Mesendoderm (in vitro differentiated cells): ENCODE measurements at regions not wholly inside any gene's neighbourhood (a gene's known extent, or its start where the extent isn't known, plus 50 kb on each side); places are given as distances from the start of the nearest gene placed in this dataset.

ENCODE experiments used
- DNase-seq: peaks from one replicate; pipeline ENCODE4 v3.0.0; 2013
- H2AK5ac ChIP-seq: 2 replicates; pipeline ENCODE4 v1.6.1; 2013; ENCODE audit warnings: low read length, inconsistent platforms
- H2BK120ac ChIP-seq: 2 replicates; pipeline ENCODE4 v1.6.1; 2013; ENCODE audit warnings: low read depth, mild to moderate bottlenecking, low read length, moderate library complexity, mixed read lengths
- H2BK15ac ChIP-seq: replicated peaks from 2 replicates; pipeline ENCODE4 v1.6.1; 2013; ENCODE audit warnings: low read depth, mild to moderate bottlenecking, moderate library complexity
- H2BK5ac ChIP-seq: 2 replicates; pipeline ENCODE4 v1.6.1; 2013; ENCODE audit warnings: low read length, inconsistent platforms
- H3K18ac ChIP-seq: 2 replicates; pipeline ENCODE4 v1.6.1; 2013; ENCODE audit warnings: mild to moderate bottlenecking, low read length, mixed read lengths
- H3K23ac ChIP-seq: one replicate; pipeline ENCODE4 v1.6.1; 2013; ENCODE audit warnings: low read length
- H3K27ac ChIP-seq: 2 replicates; pipeline ENCODE4 v1.5.1; 2013; ENCODE audit warnings: low read depth, mild to moderate bottlenecking, inconsistent platforms, low read length, moderate library complexity
- H3K27me3 ChIP-seq: 2 replicates; pipeline ENCODE4 v1.6.1; 2013; ENCODE audit warnings: low read length, control low read depth, mild to moderate bottlenecking, inconsistent platforms; ENCODE audit not compliant: insufficient read depth, poor library complexity
- H3K36me3 ChIP-seq: 2 replicates; pipeline ENCODE4 v1.6.1; 2013; ENCODE audit warnings: low read length, inconsistent platforms; ENCODE audit not compliant: control insufficient read depth, insufficient read depth
- H3K4ac ChIP-seq: one replicate; pipeline ENCODE4 v1.6.1; 2013; ENCODE audit warnings: low read depth, mild to moderate bottlenecking, low read length, moderate library complexity
- H3K4me1 ChIP-seq: 2 replicates; pipeline ENCODE4 v1.6.1; 2013; ENCODE audit warnings: low read depth, low read length, inconsistent platforms; ENCODE audit not compliant: control insufficient read depth
- H3K4me2 ChIP-seq: 2 replicates; pipeline ENCODE4 v1.6.1; 2013; ENCODE audit warnings: low read length
- H3K4me3 ChIP-seq: 2 replicates; pipeline ENCODE4 v1.5.1; 2013; ENCODE audit warnings: mild to moderate bottlenecking, low read length
- H3K56ac ChIP-seq: one replicate; pipeline ENCODE4 v1.6.1; 2013; ENCODE audit warnings: low read length
- H3K79me1 ChIP-seq: 2 replicates; pipeline ENCODE4 v1.6.1; 2013; ENCODE audit warnings: low read length, inconsistent platforms
- H3K79me2 ChIP-seq: 2 replicates; pipeline ENCODE4 v1.6.1; 2013; ENCODE audit warnings: mild to moderate bottlenecking, low read length; ENCODE audit not compliant: control insufficient read depth, insufficient read depth
- H3K9ac ChIP-seq: 2 replicates; pipeline ENCODE4 v1.6.1; 2013; ENCODE audit warnings: low read length, inconsistent platforms
- H4K5ac ChIP-seq: one replicate; pipeline ENCODE4 v1.6.1; 2013; ENCODE audit warnings: low read length
- H4K8ac ChIP-seq: one replicate; pipeline ENCODE4 v1.6.1; 2013; ENCODE audit warnings: low read depth, mild to moderate bottlenecking, control low read depth, low read length, moderate library complexity
- WGBS: extraction: QIAGEN DNeasy Blood & Tissue Kit; methylation state at CpG from one replicate; pipeline ENCODE4 v1.1.7; 2013; ENCODE audit warnings: low lambda C conversion rate, missing lambda C conversion rate; ENCODE audit not compliant: insufficient coverage; ENCODE audit errors: extremely low coverage; 5-methylcytosine and 5-hydroxymethylcytosine counted together

DNA sequence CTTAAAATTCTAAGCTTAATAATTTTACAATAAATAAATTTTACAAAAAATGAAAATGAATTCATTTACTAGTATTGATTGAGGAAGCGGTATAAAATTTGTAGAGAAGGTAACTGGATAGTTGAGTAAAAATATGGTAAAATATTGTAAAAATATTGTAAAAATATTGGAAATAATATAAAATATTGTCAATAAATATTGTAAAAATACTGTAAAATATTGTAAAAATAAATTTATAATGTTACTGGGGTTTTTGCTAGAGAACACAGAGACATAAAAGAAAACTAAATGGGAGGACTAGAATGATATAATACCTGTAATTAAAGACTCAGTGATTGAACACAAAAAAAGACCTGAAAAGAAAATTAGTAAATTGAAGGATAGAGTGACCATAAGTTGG is 546.3 kb upstream of the NETO1 start:
- Histone ChIP-seq H3K27ac (no peak overlapping the region), H2BK5ac (no peak overlapping the region), H3K36me3 (no peaks in the 10 kb centered on the region), H3K4me1 (no peaks in the 10 kb centered on the region), H2AK5ac (no peak overlapping the region), H3K27me3 (no peaks in the 10 kb centered on the region), H3K9ac (no peak overlapping the region), H3K4ac (no peak overlapping the region), H3K56ac (no peak overlapping the region), H4K8ac (no peak overlapping the region), H4K5ac (no peak overlapping the region), H3K23ac (no peak overlapping the region), H3K4me3 (no peak overlapping the region), H3K79me2 (no peaks in the 10 kb centered on the region), H2BK120ac (no peak overlapping the region), H3K79me1 (no peaks in the 10 kb centered on the region), H3K18ac (no peak overlapping the region), H2BK15ac (no peak overlapping the region), H3K4me2 (no peak overlapping the region)
- 100% methylated on average over 1 of the region's 1 CpG for WGBS
- DNase-seq: no peak

GRCh38 chr18:73409242-73409641 is 541.5 kb upstream of the NETO1 start:
- Histone ChIP-seq H3K79me1 (no peaks in the 10 kb centered on the region), H2AK5ac (no peak overlapping the region), H2BK5ac (no peak overlapping the region), H3K36me3 (no peaks in the 10 kb centered on the region), H3K4ac (no peak overlapping the region), H3K18ac (no peak overlapping the region), H3K27ac (no peak overlapping the region), H3K4me3 (no peak overlapping the region), H3K9ac (no peak overlapping the region), H2BK120ac (no peak overlapping the region), H3K27me3 (no peaks in the 10 kb centered on the region), H3K4me1 (no peaks in the 10 kb centered on the region), H4K8ac (no peak overlapping the region), H4K5ac (no peak overlapping the region), H3K23ac (no peak overlapping the region), H3K79me2 (no peaks in the 10 kb centered on the region), H3K56ac (no peak overlapping the region), H3K4me2 (no peak overlapping the region), H2BK15ac (no peak overlapping the region)
- no CpG with 5 or more reads among the region's 4 CpGs for WGBS
- DNase-seq: no peak

DNA sequence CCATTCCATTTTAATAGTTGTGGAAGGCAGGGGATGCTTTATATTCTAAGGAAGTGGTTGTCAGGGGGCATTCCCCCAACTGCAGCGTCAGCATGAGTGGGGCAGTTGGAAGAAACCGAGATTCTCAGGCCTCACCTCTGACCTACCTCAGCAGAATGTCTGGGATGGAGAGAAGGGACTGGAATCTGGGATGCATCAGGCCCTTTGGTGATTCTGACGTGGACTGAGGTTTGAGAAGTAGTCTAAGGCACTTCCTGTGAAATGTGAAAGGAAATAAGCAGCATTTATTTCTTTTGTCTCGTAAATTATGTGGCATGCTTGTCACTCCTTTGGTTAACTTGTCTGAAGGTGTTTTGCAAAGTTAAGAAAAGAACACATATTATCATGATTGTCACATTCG is 540.7 kb upstream of the NETO1 start:
- no CpG with 5 or more reads among the region's 5 CpGs for WGBS

GRCh38 chr18:73407506-73407905 is 539.7 kb upstream of the NETO1 start:
- Histone ChIP-seq H3K4ac (no peak overlapping the region), H3K27ac (no peak overlapping the region), H3K4me3 (no peak overlapping the region), H2BK15ac (no peak overlapping the region), H3K36me3 (no peaks in the 10 kb centered on the region), H2BK5ac (no peak overlapping the region), H3K79me2 (no peaks in the 10 kb centered on the region), H3K79me1 (no peaks in the 10 kb centered on the region), H4K5ac (peak overlapping the region; percentile 33), H3K9ac (no peak overlapping the region), H3K23ac (no peak overlapping the region), H3K4me2 (no peak overlapping the region), H3K27me3 (no peaks in the 10 kb centered on the region), H2AK5ac (no peak overlapping the region), H3K56ac (no peak overlapping the region), H3K18ac (no peak overlapping the region), H3K4me1 (no peaks in the 10 kb centered on the region), H2BK120ac (no peak overlapping the region), H4K8ac (no peak overlapping the region)
- peak; percentile 32 for DNase-seq
- WGBS: no CpG with 5 or more reads among the region's 1 CpG

More for the DNA sequence above, 540.7 kb upstream of the NETO1 start:
- H2AK5ac ChIP-seq: no peak overlapping the region
- H3K9ac ChIP-seq: no peak overlapping the region
- no peak overlapping the region for H2BK120ac ChIP-seq
- H3K18ac ChIP-seq: no peak overlapping the region
- no peak overlapping the region for H3K4me3 ChIP-seq
- H4K5ac ChIP-seq: no peak overlapping the region
- H3K27ac ChIP-seq: no peak overlapping the region
- no peaks in the 10 kb centered on the region for H3K79me1 ChIP-seq
- no peaks in the 10 kb centered on the region for H3K4me1 ChIP-seq
- H2BK5ac ChIP-seq: no peak overlapping the region
- no peaks in the 10 kb centered on the region for H3K36me3 ChIP-seq
- no peak overlapping the region for H3K23ac ChIP-seq
- H4K8ac ChIP-seq: no peak overlapping the region
- H3K4ac ChIP-seq: no peak overlapping the region
- no peaks in the 10 kb centered on the region for H3K79me2 ChIP-seq
- peak; percentile 57 for DNase-seq
- no peaks in the 10 kb centered on the region for H3K27me3 ChIP-seq
- no peak overlapping the region for H2BK15ac ChIP-seq
- H3K56ac ChIP-seq: no peak overlapping the region
- H3K4me2 ChIP-seq: no peak overlapping the region

- no CpG with 5 or more reads among the region's 4 CpGs for WGBS
- H3K23ac ChIP-seq: no peak overlapping the region
Observed at GRCh38 chr18:73384246-73384645, 516.5 kb upstream of the NETO1 start.

GRCh38 chr18:73381699-73382036 is 513.9 kb upstream of the NETO1 start:
- no peak for DNase-seq
- no peak overlapping the region for H3K56ac ChIP-seq
- no peaks in the 10 kb centered on the region for H3K79me1 ChIP-seq
- H3K4me1 ChIP-seq: no peaks in the 10 kb centered on the region
- H3K4me2 ChIP-seq: no peak overlapping the region
- no peak overlapping the region for H4K5ac ChIP-seq
- H3K9ac ChIP-seq: no peak overlapping the region
- H3K23ac ChIP-seq: no peak overlapping the region
- no peaks in the 10 kb centered on the region for H3K79me2 ChIP-seq
- H3K27ac ChIP-seq: no peak overlapping the region
- H2BK15ac ChIP-seq: no peak overlapping the region
- no peak overlapping the region for H3K4me3 ChIP-seq
- no peak overlapping the region for H3K4ac ChIP-seq
- H4K8ac ChIP-seq: no peak overlapping the region
- no peak overlapping the region for H2BK120ac ChIP-seq
- H3K18ac ChIP-seq: no peak overlapping the region
- H3K36me3 ChIP-seq: no peaks in the 10 kb centered on the region
- H2BK5ac ChIP-seq: no peak overlapping the region
- H2AK5ac ChIP-seq: no peak overlapping the region
- no peaks in the 10 kb centered on the region for H3K27me3 ChIP-seq

More at GRCh38 chr18:73384246-73384645, 516.5 kb upstream of the NETO1 start:
- Histone ChIP-seq H4K8ac (no peak overlapping the region), H3K18ac (no peak overlapping the region), H3K27me3 (no peaks in the 10 kb centered on the region), H2BK15ac (no peak overlapping the region), H3K56ac (no peak overlapping the region), H3K27ac (no peak overlapping the region), H4K5ac (no peak overlapping the region), H3K36me3 (no peaks in the 10 kb centered on the region), H3K79me2 (no peaks in the 10 kb centered on the region), H3K4me2 (no peak overlapping the region), H3K4me1 (no peaks in the 10 kb centered on the region), H2AK5ac (no peak overlapping the region), H2BK120ac (no peak overlapping the region), H3K4me3 (no peak overlapping the region), H3K4ac (no peak overlapping the region), H3K79me1 (no peaks in the 10 kb centered on the region), H2BK5ac (no peak overlapping the region), H3K9ac (no peak overlapping the region)
- DNase-seq: no peak
